HG02943 (cell line): ENCODE measurements at regions not wholly inside any gene's neighbourhood (a gene's known extent, or its start where the extent isn't known, plus 50 kb on each side); places are given as distances from the start of the nearest gene placed in this dataset.

ENCODE experiments used
- ATAC-seq: cut with Tn5 transposase; IDR thresholded peaks from one replicate; pipeline ENCODE4 v1.9.1; 2021; ENCODE audit warnings: mild to moderate bottlenecking, low read depth, moderate library complexity; ENCODE audit not compliant: unreplicated experiment

DNA sequence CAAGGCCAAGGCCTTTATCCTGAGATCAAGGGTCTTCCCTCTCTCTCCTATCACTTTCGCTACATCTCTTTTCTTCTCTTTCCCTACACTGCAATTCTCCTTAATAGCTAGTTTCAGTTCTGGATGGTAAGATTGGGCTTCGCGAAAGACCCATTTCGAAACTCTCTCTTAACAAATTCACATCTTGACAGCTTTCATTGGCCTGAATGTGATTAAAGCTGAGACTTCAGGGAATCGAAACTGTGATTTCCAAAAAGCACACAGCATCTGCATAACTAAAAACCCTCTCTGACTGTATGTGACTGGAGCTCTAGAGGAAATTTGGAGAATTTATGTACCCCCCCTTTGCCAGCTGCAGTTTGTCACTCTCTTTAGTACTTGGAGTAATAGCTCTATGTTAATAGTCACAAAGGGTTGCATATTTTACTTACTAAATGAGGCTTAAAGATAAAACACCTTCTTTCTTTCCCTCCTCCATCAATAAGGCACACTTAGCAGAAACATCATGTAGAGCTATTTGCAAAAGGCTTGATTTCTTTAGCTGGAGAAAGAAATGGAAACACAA is 105.3 kb upstream of the FAM20A start:
- ATAC-seq: no peak

DNA sequence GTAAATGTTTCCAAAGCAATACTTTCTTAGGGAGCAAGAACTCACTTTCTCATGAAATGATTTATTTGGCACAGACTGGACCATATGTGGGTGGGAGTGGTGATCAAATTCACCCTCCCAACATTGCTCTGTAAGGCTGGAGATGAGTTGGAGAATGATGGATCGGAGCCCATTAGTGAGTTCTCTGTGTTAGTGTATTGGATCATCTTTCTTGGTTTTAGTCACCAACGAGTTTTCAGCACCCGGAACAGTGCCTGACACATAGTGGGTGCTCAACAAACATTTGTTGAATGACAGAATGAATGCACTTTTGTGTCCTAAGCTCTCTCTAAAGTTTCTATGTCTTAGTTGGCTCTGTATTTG is 104.5 kb upstream of the FAM20A start:
- ATAC-seq: no peak

DNA sequence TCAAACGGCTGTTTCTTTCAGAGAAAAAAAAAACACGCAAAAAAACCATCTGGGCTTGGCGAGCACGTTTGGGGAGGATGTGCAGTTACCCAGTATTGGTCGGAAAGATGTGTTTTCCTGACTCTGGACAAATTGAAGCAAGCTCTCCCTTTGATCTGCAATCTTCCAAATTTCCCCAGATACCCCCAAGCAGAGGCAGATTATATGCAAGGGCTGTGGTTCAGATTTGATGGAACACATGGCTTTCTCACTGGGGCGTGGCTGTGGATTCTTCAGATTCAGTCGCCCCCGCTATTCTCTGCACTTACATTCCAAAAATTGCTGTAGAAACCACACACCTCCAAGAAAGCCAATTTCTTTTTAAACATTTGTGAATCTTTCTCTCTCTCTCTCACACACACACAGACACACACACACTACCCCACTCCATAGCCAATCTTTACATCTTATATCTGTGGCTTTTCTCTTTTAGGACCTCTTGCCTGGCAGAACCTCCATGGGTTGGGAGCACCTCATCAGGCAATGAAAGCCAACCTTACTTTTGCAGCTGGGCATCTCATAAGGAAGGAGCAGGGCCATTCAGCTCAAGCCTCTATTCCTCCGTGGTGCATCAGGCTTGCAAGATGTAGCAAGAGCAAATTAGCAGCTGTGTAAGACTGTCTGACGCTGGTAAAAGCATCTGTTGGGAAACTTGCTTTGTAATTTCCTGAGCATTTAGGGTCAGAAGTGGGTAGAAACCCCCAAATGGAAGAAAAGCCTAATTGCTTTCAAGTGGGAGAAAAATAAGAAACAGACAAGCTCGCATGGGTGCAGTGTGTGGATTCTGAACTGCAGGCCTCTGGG is 103.9 kb upstream of the FAM20A start:
- no peak for ATAC-seq

DNA sequence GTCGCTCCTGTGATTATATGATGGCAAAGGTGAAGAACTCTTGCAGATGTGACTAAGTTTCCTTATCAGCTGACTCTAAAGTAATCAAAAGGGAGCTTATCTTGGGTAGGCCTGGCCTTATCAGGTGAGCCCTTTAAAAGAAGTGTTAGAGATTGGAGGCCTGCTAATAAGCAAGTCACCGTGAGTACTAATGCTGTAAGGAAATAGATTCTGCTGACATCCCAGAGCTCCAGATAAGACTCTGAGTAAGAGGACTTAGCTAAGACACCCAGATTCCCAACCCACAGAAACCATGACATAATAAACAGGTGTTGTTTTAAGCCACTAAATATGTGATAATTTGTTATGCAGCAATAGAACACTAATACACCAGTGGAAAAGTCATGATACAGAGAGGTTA is 99.9 kb upstream of the FAM20A start:
- ATAC-seq: no peak

DNA sequence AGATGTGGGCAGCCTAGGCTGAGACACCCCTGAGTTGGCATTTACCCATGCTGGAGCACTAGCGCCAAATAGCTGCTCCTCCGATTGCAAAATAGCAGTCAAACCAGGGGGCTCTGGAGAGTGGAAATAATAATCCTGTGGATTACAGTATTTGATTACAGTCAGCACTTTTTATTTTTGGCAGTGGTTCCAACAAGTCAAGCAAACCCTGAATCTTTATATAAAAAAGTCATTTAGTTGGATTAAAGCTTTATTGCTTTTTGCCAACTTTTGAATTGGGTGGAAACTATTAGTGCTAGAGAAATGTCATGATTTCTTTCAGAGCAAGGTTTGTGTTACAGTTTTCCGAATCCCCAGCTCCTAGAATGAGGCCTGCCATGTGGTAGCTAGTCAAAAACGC is 99.3 kb upstream of the FAM20A start:
- ATAC-seq: no peak

DNA sequence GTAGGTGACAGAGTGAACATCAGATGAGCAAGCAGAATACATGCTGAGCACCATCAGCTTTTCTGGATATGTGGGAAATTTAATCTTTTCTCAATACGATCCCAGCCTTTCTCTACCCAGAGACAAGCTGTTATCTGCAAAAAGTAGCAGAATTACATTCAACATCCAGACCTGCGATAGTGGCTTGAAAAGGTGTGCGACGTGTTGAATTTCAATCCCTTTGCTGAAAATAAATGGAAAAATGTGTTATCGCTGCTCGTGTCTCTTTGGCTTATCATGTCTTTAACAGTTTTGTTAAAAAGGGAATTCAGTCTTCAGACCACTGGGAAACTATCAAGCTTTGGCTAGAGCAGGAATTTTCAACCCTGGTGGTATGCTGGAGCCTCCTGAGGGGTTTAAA is 98.8 kb upstream of the FAM20A start:
- ATAC-seq: no peak

DNA sequence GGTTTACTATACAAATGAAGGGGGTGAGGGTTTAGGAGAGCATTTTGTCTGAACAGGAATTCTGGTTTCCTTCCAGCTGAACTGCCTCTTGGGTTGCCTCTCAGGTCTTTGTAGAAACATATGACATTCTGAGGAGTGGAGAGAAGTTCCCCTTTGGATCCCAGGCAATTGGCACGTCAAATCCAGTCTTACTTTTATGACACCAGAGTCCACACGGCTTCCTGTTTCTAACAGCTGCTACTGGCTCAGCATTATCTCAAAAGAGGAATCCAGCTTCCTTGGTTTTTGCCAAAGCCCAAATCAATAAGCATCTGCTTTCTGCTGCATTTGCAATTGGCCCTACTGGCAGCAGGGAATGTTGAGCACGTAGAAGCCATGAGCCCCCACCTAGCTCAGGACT is 97.6 kb upstream of the FAM20A start:
- ATAC-seq: no peak

DNA sequence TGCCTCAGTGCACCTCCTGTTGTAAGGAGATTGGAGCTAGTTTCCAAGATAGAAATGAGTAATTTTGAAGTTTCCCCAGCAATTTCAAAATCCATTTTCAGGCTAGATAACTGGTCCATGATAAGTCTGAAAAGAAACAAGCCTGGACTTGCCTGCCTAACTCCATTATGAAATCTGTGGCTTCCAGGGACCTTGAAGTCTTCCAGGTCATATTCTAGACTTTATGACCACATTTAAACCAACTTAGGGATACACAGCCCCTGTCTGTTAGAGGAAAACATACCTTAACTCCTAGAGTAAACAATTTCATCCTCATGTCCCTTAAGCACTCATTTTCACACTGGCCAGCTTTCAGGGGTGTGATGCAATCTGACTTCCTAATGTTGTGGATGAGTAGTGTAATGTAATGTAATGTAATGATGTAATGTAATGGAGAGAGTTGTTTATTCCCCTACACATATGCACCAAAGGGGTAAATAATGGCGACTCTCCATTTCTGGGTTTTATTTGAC is 96.7 kb upstream of the FAM20A start:
- no peak for ATAC-seq

DNA sequence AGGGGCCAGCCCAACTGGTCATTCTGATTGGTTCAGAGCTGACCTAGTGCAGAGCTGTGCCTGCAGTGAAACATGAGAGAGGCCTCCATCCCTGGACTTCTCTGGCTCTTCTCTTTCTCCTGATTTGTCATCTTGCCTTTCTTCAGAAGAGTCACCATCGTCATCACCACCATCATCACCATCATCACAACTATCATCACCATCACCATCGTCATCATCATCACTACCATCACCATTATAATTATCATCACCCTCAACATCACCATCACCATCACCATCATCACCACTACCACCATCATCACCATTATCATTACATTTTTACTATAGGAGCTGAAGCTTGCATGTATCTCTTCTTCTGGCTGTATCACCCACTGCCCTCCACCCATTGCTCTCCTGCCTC is 94.5 kb upstream of the FAM20A start:
- ATAC-seq: no peak

DNA sequence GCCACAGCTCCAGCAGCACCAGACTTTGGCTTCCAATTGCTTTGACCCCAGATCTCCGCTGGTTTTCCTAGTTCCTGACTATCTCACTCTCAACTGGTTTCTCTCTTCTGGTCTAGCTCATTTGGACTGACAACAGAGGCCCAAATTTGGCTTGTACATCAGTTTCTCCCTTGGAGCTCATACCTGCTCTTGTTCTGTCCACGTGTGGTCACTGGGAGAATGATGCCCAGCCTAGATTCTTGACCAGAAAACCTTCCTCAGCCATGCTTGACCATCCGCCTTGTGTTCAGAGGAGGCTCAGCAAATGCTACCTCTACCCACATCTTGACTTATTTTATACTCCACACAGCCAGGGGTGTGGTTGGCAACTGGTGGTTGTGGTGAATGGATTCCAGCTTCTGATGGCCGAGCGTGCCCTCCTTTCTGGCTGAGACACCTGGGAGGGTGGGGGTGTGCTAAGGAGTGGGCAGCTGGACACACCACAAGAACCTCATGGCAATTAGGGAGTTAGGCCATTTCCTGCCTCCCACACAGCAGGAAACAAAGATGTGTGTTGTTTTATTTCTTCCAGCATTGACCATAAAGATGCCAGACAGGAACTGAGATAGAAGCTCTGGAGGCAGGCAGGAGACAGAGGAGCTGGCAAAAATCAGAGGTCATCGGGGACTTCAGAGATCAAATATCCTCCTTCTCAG is 93.8 kb upstream of the FAM20A start:
- no peak for ATAC-seq

DNA sequence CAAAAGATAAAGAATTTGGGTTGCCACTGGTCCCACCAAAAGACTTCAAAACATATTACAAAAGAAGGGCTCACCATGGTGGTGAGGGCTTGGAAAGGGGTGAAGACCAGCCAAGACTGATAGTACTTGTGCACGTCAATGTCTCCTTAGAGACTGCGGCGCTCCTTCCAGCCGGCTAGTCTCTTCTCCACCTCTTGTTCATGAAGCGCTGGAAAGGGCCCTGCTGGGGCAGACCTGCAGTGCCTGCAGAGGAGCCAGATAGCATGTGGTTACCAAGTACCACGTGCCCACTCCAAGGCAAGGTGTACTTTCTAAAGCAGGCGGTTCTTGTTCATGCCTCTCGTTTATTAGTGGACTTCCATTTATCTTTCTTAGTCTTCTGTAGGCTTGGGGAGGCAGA is 92.7 kb upstream of the FAM20A start:
- ATAC-seq: no peak

DNA sequence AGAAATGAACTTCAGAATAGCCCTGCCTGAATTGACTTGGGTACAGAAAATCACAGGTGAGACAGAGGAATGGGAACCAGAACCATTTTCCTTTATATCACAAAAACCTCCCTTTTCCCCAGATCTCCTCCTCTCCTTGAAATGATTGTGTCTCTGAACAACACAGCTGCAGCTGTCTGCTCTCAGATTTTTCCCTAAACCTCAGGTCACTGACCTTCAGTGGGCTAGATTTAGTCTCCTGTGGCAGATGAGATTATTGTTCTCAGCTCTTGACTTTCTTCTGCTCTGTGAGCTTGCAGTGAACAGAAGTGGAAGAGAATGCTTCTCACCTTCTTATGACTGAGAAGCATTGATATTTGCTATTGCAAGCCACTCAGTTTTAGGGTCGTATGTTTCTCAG is 92.3 kb upstream of the FAM20A start:
- ATAC-seq: no peak

DNA sequence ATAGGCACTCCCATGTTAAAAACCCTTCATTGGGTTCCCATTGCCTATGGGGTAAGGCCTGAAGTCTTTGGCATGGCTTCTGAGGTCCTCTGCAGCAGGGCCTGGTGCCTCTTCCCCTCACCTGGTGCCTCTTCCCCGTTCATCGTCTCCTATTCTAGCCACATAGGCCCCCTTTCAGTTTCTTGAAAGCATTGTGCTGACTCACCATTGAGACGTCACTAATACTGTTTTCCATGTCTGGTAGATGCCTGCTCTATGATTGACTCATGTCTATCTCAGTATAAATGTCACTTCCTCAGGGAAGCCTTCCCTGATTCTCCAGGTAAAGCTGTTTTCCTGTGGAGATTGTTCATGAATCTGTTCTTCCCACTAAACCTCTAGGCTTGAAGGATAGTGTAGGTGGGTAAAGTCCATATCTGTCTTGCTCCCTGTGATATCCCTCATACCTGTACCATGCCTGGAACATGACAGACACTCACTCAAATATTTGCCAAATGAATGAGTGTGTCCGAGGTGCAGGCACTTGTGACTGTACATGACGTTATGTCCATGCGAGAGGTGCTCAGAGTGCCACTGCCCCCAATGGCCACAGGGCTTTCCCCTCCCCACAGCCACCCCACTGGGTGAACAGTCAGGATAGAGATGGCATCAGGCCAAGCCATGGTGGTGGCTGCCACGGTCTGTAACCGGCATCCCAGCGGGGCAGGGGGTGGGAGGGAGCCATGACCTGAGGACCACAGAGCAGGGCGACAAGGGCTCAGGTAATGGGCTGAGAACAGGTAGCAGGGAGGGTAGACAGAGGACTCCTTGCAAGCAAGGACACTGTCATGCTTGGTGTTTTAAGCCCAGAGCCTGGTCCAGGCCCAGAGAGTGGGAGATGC is 85.2 kb upstream of the FAM20A start:
- no peak for ATAC-seq

DNA sequence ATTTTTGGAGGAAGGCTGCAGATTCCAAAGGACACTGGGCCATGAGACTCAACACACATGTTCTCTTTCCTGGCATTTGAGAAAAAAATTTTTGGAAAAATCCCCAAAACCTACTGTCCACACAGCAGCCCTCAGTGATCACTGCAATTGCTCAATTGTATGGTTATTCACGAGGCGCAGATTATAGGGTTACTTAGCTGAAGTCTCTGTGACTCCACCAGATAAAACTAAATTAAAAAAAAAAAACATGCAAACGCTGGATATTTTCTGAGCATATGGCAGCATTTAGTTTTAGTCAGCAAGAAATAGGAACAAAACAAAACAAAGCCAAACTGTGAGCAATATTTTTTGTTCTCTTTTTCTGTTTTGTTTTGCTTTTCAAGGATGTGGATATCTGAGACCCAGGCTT is 83.8 kb upstream of the FAM20A start:
- ATAC-seq: no peak

DNA sequence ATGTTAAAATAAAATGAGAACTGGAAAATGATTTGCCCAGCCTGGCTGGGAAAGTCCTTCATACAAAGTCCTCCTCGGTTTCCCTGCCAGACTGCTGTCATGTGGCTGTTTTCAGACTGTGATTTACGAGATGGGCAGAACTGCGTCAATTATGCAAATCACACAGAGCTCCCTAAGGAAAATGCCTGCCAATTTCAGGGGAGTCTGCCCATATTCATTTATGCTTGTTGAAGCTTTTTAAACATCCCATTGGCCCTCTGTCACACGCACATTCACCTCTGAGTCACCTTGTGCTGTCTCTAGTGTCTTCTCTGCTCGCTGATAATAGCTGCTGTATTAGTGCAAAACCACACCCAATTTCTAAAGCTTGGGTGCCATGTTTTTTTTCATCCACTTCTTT is 81.7 kb upstream of the FAM20A start:
- no peak for ATAC-seq

DNA sequence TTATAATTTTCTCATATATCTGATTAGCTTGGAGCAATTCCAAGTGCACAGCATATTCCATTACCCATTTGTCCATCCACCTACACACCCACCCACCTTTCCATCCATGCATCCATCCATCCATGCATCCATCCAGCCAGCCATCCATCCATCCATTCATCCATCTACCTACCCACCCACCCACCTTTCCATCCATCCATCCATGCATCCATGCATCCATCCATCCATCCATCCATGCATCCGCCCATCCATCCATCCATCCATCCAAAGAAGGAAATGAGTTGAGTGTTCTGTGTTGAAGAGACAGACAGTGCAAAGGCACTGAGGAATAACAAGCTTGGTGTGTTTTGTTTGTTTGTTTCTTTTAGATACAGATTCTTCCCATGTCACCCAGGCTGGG is 78.7 kb upstream of the FAM20A start:
- no peak for ATAC-seq

DNA sequence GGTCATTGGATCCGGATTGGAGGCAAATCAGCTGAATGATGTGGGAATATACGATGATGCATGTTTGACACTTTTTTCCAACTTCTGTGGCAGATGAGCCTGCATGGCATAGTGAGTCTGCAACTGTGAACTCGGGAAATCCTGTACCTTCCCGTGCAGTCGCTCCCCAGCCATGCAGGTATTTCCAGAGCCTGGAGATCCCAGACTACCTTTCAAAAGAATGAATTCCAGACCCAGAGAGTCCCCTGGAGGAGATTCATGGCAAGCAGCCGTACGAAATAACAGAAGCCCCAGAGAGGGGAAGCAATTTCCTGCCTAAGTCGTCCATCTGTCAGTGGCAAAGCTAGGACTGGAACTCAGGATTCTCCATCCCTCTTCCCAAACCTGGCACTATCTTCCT is 75.7 kb upstream of the FAM20A start:
- ATAC-seq: no peak

DNA sequence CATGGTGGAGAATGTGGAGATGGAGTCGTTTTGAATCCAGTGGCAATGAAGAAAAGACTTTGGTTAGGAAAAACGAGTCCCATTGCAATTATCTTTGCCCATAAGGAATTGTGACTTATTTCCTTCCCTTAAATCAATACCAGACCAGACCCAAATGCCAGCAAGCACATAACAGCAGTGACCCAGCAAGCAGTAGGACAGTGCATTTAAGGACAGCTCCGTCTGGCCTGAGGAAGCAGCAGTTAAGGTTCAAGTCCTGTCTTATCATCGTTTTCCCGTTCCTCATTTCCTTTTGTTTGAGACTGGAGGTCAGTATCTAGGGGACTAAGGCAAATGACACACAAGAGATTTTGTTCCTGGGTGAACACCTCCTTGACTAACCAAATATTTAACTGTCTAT is 74.6 kb upstream of the FAM20A start:
- no peak for ATAC-seq

DNA sequence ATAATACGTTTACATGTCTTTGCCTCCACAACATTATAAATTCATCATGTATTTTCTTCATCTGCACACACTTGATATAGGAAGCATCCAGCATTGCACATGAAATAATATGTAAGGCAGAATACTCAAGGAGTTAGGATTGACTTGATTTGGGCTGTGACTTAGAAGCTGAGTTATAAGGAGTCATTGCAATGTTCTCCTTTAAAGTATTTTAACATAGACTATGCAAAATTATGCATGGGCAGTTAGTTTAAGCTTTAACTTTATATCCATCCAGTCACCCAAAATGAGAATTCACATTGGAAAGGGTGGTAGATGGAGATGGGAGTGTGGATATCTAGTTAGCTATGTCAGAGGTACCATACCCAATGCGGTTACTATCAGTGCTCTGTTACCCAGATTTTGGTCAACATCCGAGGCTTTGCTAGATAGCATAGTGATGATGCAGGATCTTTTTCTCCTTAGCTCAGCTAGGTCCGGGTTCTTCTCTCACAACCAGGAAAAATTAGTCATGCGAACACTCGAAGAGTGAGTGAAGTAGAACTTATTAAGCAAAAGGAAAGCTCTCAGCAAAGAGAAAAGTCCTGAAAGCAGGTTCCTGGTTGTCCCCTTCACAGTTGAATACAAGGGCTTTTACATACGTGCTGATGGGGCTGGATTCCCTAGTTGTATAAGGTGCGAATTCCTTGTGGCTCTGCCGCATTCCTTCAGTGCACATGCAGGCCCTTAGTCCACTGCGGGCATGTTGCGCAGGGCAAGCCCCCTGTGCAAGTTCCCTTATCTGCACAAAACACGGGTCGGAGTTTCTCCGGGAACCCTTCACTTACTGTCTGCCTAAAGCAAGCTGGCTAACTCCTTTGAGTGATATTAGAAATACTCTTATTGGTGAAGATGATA is 73.1 kb upstream of the FAM20A start:
- ATAC-seq: no peak
